Adipose tissue (tissue), 3 donors: ENCODE measurements at regions not wholly inside any gene's neighbourhood (a gene's known extent, or its start where the extent isn't known, plus 50 kb on each side); places are given as distances from the start of the nearest gene placed in this dataset.

Experiments used
- H3K27ac ChIP-seq: one replicate; pipeline ENCODE4 v1.5.1; 2013; ENCODE audit warnings: low read depth, low read length
- WGBS, 3 donors: extraction: QIAGEN DNeasy Blood & Tissue Kit; methylation state at CpG; one replicate each; pipeline ENCODE4 v1.1.7; 2013; 5-methylcytosine and 5-hydroxymethylcytosine counted together
- donor health status: healthy with polysubstance abuse.
- donor health status: Bipolar disorder and iron deficiency.
- donor health status: healthy.

DNA sequence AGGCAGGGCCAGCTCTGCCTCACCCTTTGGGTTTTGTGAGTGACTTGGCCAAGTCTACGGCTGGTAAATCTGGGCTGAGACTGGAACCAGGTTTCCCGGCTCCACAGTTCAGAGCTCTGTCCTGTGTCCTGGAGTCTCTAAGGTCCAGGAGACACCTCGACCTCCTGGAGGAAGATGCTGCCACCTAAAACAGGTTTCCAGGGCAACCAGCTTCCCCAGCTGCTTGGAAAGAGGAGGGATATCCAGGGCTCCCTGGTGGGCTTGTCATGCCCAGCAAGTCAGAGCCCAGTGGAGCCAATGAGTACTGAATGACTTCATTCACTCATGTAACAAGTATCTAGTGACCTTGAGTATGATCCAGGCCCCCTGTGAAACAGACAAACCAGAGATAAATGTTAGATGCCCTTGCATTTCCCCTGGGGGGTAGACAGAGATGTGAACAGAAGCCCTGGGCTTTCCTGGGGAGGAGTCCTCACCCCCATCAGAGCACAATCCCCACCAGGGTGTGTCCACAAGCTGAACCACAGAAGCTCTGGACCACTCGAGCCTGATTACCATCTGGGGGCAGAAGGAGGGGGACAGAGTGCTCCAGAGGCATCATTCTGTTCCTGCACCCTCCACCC is 181.2 kb upstream of the RAB4A start:
- WGBS, 3 donors = 68 to 79% (median 74%) methylated on average over 4 of the region's 4 CpGs
- no peak overlapping the region for H3K27ac ChIP-seq

DNA sequence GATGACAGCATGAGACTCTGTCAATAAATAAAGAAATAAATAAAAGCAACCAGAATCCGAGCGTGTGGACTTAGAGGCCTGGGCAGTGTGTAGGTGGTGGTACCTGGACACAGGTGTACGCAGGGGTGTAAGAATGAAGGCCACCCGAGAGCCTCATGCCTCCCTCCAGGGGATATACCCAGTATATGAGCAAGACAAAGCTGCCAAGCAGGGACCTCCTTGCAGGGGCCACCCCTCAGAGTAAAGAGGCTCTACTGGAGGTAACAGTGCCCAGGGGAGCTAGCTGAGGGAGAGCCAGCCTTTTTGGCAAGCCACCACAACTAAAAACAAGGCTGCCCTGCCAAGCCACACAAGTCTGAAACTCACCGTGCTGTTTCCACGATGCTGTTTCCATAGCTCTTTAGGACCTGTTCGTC is 179.2 kb upstream of the RAB4A start:
- WGBS, 3 donors = 69 to 90% (median 81%) methylated on average over 7 of the region's 7 CpGs
- H3K27ac ChIP-seq = no peak overlapping the region

DNA sequence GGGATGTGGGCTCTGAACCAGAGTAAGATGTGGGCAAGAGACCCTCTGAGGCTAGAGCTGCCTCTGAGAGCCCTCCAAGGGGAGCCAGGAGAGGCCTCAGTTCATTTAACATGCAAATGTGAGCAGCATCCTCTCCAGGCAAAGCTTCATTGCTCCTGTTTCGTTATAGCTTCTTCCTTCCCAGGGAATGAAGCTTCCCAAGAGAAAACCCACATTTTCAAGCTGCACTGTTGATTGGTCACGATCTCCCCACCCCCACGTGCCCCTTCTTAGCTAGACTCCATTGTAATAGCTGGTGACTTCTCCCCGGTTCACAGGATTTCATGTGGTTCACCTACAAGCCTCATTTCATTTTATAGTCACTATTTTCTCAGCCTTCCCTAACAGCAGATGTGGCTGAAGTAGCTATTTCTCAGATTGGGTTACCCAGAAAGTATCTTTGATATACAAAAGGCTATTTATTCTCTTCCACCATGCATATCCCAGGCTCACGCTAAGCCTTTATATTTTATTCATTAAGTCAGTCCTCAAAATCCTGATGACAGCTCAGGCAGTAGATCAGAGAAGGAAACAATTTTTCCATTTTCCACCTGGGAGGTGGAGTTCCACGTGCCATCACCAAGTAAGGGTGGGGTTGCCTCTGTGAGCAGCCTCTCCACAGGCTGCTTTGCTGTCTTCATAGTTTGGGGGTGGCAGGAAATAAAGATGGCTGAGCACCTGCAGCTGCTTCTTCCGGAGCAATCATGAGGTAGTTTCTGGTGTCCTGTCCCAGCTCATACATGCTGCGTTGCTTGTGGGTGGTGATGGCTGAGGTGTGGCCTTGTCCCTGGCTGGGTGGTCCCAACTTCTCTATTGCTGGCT is 178.3 kb upstream of the RAB4A start:
- no peak overlapping the region for H3K27ac ChIP-seq
- 76 to 86% (median 81%) methylated on average over 8 of the region's 8 CpGs for WGBS, 3 donors

DNA sequence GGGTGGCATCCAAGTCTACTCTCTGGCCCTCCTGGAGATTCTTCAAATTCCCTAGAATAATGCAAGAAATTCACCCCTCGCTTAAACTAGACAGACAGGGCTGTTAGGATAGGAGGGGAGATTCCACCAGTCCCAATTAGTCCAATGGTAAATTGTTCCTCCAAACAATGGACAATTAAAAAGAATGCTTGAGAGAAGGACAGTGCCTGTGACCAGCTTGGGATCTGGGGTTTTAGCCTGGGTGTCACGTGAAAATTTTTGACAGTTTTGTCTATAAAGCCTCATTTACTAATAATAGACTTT is 177.7 kb upstream of the RAB4A start:
- no peak overlapping the region for H3K27ac ChIP-seq
- 70 to 98% (median 90%) methylated on average over 2 of the region's 2 CpGs for WGBS, 3 donors

DNA sequence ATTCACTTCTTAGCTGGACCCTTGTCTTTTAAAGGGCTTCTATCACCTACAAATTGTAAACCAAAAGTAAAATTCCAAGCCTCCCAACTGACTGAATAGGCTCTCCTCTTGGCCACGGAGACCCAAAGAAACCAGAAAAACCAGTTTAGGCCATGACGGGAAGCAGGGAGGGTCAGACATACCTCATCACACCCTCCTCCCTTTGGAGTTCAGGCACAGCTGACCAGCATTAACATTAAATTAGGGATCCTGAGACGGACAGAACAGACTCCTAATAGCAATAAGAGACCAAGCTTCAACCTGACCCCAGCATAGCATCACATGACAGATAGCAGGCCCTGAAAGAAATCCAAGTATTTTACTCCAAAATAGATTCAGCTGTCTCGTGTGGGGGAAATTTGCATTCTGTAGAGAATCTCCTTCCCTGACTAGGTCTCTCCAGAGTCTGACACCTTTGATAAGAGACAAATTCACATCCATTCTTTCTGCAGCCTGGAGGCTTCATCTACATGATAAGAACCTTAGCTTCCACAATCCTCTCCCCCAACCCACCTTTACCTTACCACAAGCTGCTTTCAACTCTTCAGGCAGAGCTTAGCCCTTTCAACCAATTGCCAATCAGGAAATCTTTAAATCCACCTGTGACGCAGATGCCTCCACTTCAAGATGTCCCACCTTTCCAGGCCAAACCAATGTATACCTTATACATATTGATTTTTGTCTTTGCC is 177.1 kb upstream of the RAB4A start:
- H3K27ac ChIP-seq = no peak overlapping the region
- WGBS, 3 donors = 36 to 85% (median 75%) methylated on average over 5 of the region's 5 CpGs

DNA sequence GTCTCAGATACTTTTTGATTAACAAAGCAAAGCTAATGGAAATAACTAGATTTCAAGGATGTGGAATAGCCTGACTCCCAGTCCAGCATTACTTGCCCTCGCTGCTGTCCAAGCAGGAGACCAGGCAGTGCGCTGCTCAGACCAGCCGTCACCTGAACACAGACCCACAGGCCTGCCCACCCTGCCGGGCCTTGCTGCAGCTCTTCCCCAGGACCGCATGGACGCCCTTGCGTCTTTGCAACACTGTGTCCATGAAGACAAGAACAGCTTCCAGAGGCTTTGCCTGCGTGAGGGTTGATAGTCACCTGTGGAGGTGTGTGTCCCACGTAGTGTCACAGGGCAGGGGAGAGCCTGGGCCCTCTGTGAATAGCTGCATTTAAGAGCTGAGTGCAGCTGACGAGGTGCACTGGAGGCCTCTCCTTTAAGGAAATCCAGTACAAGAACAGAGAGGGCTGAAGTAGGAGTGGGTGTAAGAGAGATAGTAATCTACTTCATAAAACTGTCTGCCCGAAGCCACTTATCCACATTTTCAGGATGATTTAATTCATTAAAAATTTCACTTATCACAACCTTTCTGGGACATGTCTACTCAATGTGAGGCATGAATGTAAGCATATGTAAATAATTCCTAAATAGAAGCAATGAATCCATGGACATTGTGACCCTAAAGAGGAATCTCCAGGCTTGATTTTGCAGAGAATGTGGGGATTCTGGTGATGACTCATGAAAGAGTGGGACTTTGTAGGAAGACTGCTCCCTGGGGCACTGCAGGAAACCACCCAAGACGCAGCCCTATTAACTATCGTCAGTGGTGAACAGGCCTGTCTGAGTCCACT is 176.2 kb upstream of the RAB4A start:
- no peak overlapping the region for H3K27ac ChIP-seq
- 88 to 92% (median 91%) methylated on average over 13 of the region's 13 CpGs for whole genome bisulfite sequencing, 3 donors

DNA sequence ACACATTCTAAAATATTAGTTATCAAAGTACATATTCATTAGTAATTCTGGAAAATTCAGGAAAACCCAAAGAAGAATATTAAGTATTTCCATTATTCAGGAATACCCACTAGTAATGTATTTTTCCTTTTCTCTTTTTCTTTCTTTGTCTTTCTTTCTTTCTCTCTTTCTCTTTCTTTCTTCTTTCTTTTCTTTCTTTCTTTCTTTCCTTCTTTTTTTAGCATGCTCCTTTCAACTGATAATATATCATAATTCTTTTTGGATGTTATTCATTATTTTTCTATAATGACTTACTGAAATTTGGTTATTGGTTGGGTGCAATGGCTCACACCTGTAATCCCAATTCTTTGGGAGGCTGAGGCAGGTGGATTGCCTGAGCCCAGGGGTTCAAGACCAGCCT is 175.6 kb upstream of the RAB4A start:
- no peak overlapping the region for H3K27ac ChIP-seq

DNA sequence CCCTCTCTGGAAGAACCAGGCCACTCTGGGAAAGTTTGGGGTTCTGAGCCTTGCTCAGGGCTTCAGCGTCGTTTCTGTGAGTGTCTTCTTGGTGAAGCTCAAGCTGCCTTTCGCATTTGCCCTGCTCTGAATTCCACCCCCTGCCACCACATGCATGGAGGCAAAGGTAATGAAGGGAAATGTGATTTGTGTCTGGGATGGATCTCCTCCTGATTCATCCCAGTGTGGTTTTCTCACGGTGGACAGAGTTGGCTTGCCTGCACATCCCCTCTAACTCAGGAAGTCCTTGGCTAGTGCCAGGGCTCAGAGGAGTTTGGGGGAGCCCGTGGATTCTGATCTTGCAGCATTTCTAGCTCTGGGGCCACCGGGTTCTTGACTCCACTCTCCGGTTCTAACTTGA is 173.6 kb upstream of the RAB4A start:
- no peak overlapping the region for H3K27ac ChIP-seq
- WGBS, 3 donors = 85 to 89% (median 86%) methylated on average over 7 of the region's 7 CpGs

DNA sequence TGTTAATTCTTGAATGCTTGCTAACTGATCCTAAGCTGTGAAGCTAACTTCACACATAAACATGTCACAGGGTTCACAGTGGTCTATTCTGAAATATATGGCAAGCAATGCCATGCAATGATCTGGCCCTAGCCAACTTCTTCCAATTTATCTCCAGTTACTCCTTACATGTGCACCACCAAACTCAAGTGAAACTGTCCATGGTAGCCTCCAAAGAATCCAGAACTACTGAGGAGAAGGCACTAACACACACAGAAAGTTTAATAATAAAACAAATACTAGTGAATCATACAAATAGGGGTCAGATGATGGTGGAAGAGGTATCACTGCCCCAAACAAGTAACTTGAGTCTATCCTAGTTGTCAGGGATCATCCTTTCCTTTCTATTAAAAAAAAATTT is 172.6 kb upstream of the RAB4A start:
- no peak overlapping the region for H3K27ac ChIP-seq

DNA sequence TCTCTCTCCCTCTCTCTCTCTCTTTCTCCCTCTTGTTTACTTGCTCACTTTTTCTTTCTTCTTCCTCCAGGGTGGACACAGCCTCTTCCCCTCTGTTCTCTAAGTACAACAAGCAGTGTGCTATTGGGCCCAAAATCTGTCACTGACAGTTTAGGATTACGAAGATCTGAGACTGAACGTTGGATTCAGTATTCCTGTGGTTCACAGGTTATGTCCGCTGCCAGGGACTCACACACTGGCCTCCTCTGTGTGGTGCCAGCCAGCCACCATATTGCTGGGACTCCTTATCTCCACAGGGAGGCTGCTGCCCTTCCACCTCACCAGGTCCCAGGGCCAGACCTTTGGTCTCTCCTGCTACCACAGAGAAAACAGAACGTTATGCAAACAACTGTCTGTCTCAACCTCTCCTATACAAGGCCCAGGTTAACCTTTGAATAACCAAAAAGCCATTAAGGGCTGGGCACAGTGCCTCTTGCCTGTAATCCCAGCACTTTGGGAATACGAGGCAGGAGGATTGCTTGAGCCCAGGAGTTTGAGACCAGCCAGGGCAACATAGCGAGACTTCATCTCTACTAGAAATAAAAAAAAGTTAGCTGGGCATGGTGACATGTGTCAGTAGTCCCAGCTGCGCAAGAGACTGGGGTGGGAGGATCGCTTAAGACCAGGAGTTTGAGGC is 171.9 kb upstream of the RAB4A start:
- 76 to 80% (median 77%) methylated on average over 8 of the region's 8 CpGs for WGBS, 3 donors

DNA sequence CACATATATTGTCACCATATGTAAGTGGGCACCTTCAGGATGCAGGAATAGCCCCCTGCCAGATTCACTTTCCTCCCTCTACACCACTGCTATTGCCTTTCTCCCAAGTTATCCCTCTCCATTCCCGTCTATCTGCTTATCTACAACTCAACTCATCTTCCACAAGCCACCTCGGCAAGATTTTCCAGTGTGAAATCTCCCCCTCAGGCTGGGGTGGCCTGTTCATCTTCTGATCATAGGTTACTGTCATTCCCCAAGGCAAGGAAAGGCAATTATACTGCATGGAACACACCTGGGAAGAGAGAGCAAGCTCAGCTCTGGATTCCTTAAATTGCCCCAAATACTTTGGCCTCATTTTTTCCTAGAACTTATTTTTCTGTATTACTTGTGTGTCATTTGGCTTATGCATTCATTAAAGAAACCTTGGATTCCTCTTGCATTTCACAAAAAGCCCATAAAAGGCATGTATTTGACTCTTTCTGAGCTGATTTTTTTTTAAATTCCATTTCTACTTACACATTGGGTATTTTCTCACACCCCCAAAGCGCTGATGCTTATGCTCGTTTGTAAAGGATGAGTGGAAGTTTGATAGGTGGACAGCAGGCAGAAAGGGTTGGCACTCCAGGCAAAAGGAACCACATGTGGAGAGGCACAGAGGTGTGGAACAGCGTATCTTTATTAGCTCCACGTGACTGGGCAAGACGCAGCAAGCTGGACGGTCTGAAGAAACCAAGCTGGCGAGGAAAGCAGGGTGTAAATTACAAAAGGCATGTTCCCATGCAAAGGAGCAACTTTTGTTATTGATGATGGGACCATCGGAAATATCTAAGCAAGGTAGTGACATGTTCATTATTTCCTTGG is 169.7 kb upstream of the RAB4A start:
- no peak overlapping the region for H3K27ac ChIP-seq
- WGBS, 3 donors = 92 to 95% (median 94%) methylated on average over 10 of the region's 10 CpGs

More for the DNA sequence above, 171.9 kb upstream of the RAB4A start:
- H3K27ac ChIP-seq = no peak overlapping the region

DNA sequence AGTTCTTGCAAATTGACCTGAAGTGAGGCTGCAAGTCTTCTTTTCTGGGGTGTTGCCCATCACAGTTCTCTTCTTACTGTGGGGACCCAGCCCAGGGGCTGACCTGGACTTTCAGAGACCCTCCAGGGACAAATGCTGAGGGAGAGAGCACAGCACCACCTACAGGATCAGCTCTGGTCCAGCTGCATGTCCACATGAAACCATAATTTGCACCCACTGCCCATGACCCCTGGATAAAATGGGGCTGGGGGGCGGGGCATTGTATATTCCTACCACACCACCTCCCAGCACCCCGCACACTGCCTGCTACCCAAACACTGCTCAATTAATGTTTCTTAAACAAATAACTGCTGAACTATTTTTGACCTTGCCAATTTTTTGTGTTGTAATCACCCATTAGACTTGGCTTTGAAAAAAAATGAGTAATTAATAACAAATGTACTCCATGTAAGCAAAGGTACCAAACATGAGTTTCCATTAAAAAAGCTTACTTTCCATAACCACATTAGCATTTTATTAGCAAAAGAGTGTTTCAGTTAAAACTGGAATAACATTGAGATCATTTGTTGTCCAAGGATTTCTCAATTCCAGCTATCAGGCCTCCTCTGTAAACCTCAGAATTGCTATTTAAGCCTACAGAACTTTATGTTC is 168.0 kb upstream of the RAB4A start:
- 49 to 88% (median 70%) methylated on average over 2 of the region's 2 CpGs for WGBS, 3 donors
- no peak overlapping the region for H3K27ac ChIP-seq

DNA sequence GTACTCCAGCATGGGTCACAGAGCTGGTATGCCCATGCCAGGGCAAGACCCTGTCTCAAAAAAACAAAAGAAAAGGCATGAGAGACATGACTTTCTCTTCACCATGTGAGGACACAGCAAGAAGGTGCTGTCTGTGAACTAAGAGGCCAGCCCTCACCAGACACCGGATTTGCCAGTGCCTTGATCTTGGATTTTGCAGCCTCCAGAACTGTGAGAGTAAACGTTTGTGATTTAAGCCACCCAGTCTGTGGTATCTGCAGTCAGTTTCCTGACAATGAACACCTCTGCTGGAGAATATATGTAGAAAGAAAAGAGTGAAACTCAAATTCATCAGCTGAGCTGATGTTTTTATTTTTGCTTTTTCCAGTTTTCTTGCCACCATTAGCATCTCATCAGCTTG is 166.3 kb upstream of the RAB4A start:
- WGBS, 3 donors = 73 to 82% (median 78%) methylated on average over 2 of the region's 2 CpGs
- H3K27ac ChIP-seq = no peak overlapping the region

DNA sequence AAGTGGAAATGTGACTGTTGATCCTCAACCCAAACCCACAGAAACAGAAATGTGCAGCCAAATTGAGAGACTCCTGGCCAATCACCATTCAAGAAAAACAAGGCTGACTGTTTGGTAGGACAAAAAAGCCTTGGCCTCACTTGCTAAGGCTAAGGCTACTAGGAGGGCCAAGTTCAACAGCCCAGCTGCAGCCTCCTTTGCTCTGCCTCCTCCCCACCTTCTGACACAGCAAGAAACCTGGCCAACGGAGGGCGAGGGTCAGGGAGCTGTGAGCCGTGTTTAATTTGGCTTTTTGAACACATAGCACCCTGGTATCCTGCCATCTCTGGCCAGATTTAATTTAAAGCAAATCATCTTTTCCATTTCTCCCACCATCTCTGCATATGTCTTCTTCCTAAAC is 165.8 kb upstream of the RAB4A start:
- WGBS, 3 donors = 43 to 76% (median 72%) methylated on average over 3 of the region's 3 CpGs
- no peak overlapping the region for H3K27ac ChIP-seq

DNA sequence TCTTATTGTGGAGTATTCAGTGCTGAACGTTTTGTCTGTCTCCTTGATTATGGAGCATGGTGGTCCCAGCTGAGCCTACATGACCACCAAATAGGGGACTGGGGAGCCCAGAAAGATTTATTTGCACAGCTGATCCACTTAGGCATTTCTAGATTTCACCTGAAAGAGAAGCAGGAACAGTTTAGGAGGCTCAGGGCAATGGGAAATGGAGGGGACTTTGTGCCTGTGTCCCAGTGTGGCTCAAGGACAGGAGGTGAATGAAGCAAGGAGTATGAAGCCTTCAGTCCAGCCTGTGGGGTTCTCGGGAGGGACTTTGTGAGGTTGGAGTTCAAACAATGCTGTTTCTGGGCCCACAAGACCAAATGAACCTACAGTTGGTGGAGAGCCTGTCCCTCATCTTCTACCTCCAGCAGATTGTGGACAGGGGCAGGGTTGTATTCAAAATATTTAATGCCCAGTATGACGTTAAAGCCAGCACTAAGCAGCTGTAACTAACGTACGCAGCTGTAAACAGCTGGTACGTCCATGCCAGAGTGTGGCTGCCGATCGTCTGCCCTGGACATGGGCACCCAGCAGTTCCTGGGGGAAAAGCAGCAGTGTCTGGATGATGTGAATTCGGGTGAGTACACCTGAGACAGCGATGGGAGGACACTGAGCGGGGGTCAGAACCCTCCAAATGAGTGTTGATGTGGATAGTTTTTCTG is 164.9 kb upstream of the RAB4A start:
- WGBS, 3 donors = 85 to 93% (median 92%) methylated on average over 11 of the region's 11 CpGs
- H3K27ac ChIP-seq = no peak overlapping the region

DNA sequence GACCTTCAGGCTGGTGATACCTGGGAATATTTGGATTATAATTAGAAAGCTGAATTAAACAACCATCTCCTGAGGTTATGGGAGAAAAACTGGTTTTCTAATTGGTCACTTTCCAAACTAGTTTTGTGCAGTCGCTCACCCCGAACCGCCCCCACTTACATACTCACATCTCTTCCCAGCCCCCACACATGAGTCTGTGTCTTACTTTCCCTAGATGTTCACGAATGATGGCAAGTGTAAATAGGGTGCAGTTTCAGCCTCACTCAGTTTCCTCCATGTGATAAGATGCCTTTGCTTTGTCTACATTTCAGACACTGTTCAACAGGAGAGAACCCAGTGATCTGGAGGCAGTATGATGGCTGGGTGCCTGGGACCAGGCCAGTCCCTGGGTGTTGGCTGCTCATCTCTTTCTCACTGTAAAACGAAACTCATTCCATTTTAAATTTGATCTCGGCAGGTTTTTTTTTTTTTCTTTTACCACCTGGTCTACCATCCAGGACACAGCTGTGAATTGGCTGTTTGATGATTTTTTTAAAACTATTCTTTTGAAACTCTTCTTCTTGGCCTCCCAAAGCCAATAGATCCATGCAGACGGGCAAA is 164.3 kb upstream of the RAB4A start:
- H3K27ac ChIP-seq = no peak overlapping the region
- 82 to 92% (median 86%) methylated on average over 7 of the region's 7 CpGs for WGBS, 3 donors
